HepG2 (cell line): ENCODE measurements at regions not wholly inside any gene's neighbourhood (a gene's known extent, or its start where the extent isn't known, plus 50 kb on each side); places are given as distances from the start of the nearest gene placed in this dataset.
A peak's percentile ranks its signal among the peaks of the same experiment; 100 is the strongest.

Experiments
- ATAC-seq: fragments of 200-7000 bp; cut with Tn5 transposase; 3 replicates; pipeline ENCODE4 v1.9.1; 2020; ENCODE audit warnings: mild to moderate bottlenecking, moderate library complexity
- BruUV-seq: library from RNA; stranded (reverse); fragments of 400-500 nt; replicated peaks from 2 replicates; lab custom pipeline; 2021; lab: Mats Ljungman, UMichigan
- CTCF ChIA-PET: fragments of 300-600 bp; formaldehyde crosslinking; extraction: SDS; loops from one replicate; lab custom pipeline; 2021; ENCODE audit warnings: low total read pairs, inconsistent platforms, low intra/inter-chr PET ratio; lab: Yijun Ruan, JAX
- POLR2A ChIA-PET: fragments of 350-600 bp; sonication (Branson Sonifier 250); formaldehyde crosslinking; loops from one replicate; lab custom pipeline; 2020; ENCODE audit warnings: antibody characterized with exemption, inconsistent platforms; lab: Yijun Ruan, JAX
- DNase-seq: peaks from one replicate; pipeline ENCODE4 v3.0.0-alpha.2; 2015; ENCODE audit warnings: low spot score
- FAIRE-seq: peaks from 3 replicates; lab custom pipeline; 2011; peaks lifted over from hg19 to GRCh38; lab: Jason Lieb, UNC
- H2AFZ ChIP-seq: one replicate; pipeline ENCODE4 v1.6.1; 2011; ENCODE audit warnings: low read length, inconsistent platforms
- H3K27ac ChIP-seq: fragments of 300-600 bp; 3 replicates; pipeline ENCODE4 v1.8.0; 2011; ENCODE audit warnings: mixed run types, mild to moderate bottlenecking, mixed read lengths, low read length, inconsistent platforms; ENCODE audit not compliant: insufficient read depth; ENCODE audit errors: extremely low read length
- H3K27me3 ChIP-seq, 2 experiments: fragments of 200-600 bp in 1 of 2; 2 replicates in 1 of 2; 3 replicates in 1 of 2; pipeline versions ENCODE4 v1.6.0 to v1.8.0; 2011; ENCODE audit warnings: low read length in 2 of 2, mild to moderate bottlenecking in 2 of 2, moderate library complexity in 2 of 2, inconsistent platforms in 1 of 2; ENCODE audit not compliant: insufficient read depth in 2 of 2, control insufficient read depth in 1 of 2
- H3K36me3 ChIP-seq, 2 experiments: fragments of 200-600 bp in 1 of 2; replicated peaks in 1 of 2; 2 replicates in 1 of 2; 3 replicates in 1 of 2; pipeline versions ENCODE4 v1.5.1 to v1.8.0; 2011; ENCODE audit warnings: low read length in 2 of 2, inconsistent platforms in 1 of 2; ENCODE audit not compliant: insufficient read depth in 2 of 2, control insufficient read depth in 1 of 2
- H3K4me1 ChIP-seq: 2 replicates; pipeline ENCODE4 v1.5.1; 2012; ENCODE audit warnings: low read length, inconsistent platforms; ENCODE audit not compliant: insufficient read depth
- H3K4me2 ChIP-seq: 2 replicates; pipeline ENCODE4 v1.6.0; 2011; ENCODE audit warnings: low read depth, low read length, inconsistent platforms
- H3K4me3 ChIP-seq, 3 experiments: fragments of 200-600 bp in 1 of 3; sonication (generic), shearing (Covaris generic) in 1 of 3; replicated peaks in 1 of 3; 2 replicates each; pipeline ENCODE4 v1.5.1; 2011 to 2016; ENCODE audit warnings: low read length in 3 of 3, inconsistent platforms in 2 of 3, low read depth in 2 of 3, mild to moderate bottlenecking in 2 of 3, control low read depth in 1 of 3, mixed read lengths in 1 of 3; ENCODE audit not compliant: insufficient read depth in 1 of 3
- H3K79me2 ChIP-seq: one replicate; pipeline ENCODE4 v1.6.1; 2011; ENCODE audit warnings: low read length, inconsistent platforms; ENCODE audit not compliant: insufficient read depth
- H3K9ac ChIP-seq: 2 replicates; pipeline ENCODE4 v1.6.0; 2011; ENCODE audit warnings: mild to moderate bottlenecking, low read depth, low read length, inconsistent platforms; ENCODE audit not compliant: insufficient read depth
- H3K9me3 ChIP-seq: 2 replicates; pipeline ENCODE4 v1.5.1; 2012; ENCODE audit warnings: mild to moderate bottlenecking, low read length
- H4K20me1 ChIP-seq: 2 replicates; pipeline ENCODE4 v1.6.0; 2011; ENCODE audit warnings: inconsistent platforms, mild to moderate bottlenecking, low read length, moderate library complexity; ENCODE audit not compliant: insufficient read depth
- CREB1 ChIP-seq, 2 experiments: fragments of 450-650 bp in 1 of 2; IDR thresholded peaks; 2 replicates each; pipeline ENCODE4 v1.6.1; 2016 to 2017; ENCODE audit warnings: control low read depth in 1 of 2, mild to moderate bottlenecking in 1 of 2, missing compliant biosample characterization in 1 of 2, missing genetic modification characterization in 1 of 2
- HINFP ChIP-seq: sonication (generic); formaldehyde crosslinking; IDR thresholded peaks from 2 replicates; pipeline ENCODE4 v1.4.0; 2020; ENCODE audit warnings: low read depth, mild to moderate bottlenecking, missing genetic modification reagents
- KLF13 ChIP-seq: sonication (generic); formaldehyde crosslinking; IDR thresholded peaks from 2 replicates; pipeline ENCODE4 v1.4.0; 2020; ENCODE audit warnings: mild to moderate bottlenecking, missing genetic modification reagents
- NKX3-1 ChIP-seq: sonication (generic); formaldehyde crosslinking; IDR thresholded peaks from 2 replicates; pipeline ENCODE4 v1.5.0; 2020; ENCODE audit warnings: missing genetic modification reagents
- YEATS4 ChIP-seq: sonication (generic); formaldehyde crosslinking; IDR thresholded peaks from 2 replicates; pipeline ENCODE4 v1.4.0; 2020; ENCODE audit warnings: missing genetic modification reagents, borderline replicate concordance
- ZNF382 ChIP-seq: sonication (generic); formaldehyde crosslinking; IDR thresholded peaks from 2 replicates; pipeline ENCODE4 v1.5.0; 2020; ENCODE audit warnings: missing genetic modification reagents, mild to moderate bottlenecking, borderline replicate concordance
- ZNF770 ChIP-seq: sonication (generic); formaldehyde crosslinking; IDR thresholded peaks from 2 replicates; pipeline ENCODE4 v1.5.0; 2020; ENCODE audit warnings: mild to moderate bottlenecking, missing genetic modification reagents
- WGBS: methylation state at CpG from one replicate; pipeline ENCODE4 v1.1.6; 2017; ENCODE audit warnings: low lambda C conversion rate; 5-methylcytosine and 5-hydroxymethylcytosine counted together
- in situ Hi-C: cut with HindIII; loops from 2 replicates; pipeline ENCODE4 v1.10.0; 2017; ENCODE audit warnings: low pct_unique_long_range_greater_than_20kb; ENCODE audit not compliant: extremely low pct_ligation_motif_present
- intact Hi-C: fragments of 100-400 bp; cut with micrococcal nuclease; formaldehyde crosslinking; loops from one replicate; pipeline ENCODE4 v1.10.0; 2022; ENCODE audit not compliant: unreplicated experiment

GRCh38 chr6:168866534-168866933, 387.1 kb downstream of the THBS2 start:
- H3K27me3 ChIP-seq = peaks cover 5 to 72% of the 10 kb centered on the region in 2 experiments; a peak in 4 of 5 replicates
- no peaks in the 10 kb centered on the region for H3K4me1 ChIP-seq
- in situ Hi-C loops = no loop called here
- 26% methylated on average over 4 of the region's 5 CpGs for WGBS
- no peak for FAIRE-seq
- no peak for TF ChIP-seq HINFP (CRISPR knock-in tag)
- no peak for TF ChIP-seq NKX3-1 (CRISPR knock-in tag)
- no peak for TF ChIP-seq YEATS4 (CRISPR knock-in tag)
- H4K20me1 ChIP-seq = no peaks in the 10 kb centered on the region
- no peak overlapping the region for H3K4me2 ChIP-seq
- no peak overlapping the region for H3K27ac ChIP-seq
- no peaks in the 10 kb centered on the region for H3K9me3 ChIP-seq
- no peak overlapping the region for H2AFZ ChIP-seq
- no peak for DNase-seq
- intact Hi-C loops = no loop called here
- H3K9ac ChIP-seq = no peak overlapping the region
- peak; percentile 55 for ATAC-seq
- no peaks in the 10 kb centered on the region for H3K36me3 ChIP-seq
- BruUV-seq = no TSS peak
- no peaks in the 10 kb centered on the region for H3K79me2 ChIP-seq
- H3K4me3 ChIP-seq = no peak overlapping the region
- CTCF ChIA-PET = no interaction called here
- POLR2A ChIA-PET = no interaction called here

GRCh38 chr6:168865522-168865921, 388.1 kb downstream of the THBS2 start:
- CTCF ChIA-PET = no interaction called here
- no peaks in the 10 kb centered on the region for H4K20me1 ChIP-seq
- no peaks in the 10 kb centered on the region for H3K79me2 ChIP-seq
- H2AFZ ChIP-seq = no peak overlapping the region
- H3K4me2 ChIP-seq = no peak overlapping the region
- BruUV-seq = no TSS peak
- H3K9me3 ChIP-seq = no peaks in the 10 kb centered on the region
- 2% methylated on average over 4 of the region's 4 CpGs for WGBS
- TF ChIP-seq CREB1 (IDR thresholded peaks at IDR 0.05) = peak; percentile 35; the same call in 1 of the 2 replicates
- no peak for TF ChIP-seq CREB1 (CRISPR knock-in tag; IDR thresholded peaks at IDR 0.05)
- no peak for TF ChIP-seq ZNF382
- no peak for TF ChIP-seq KLF13 (CRISPR knock-in tag)
- no peak for TF ChIP-seq ZNF770 (CRISPR knock-in tag)
- no peak overlapping the region for H3K4me3 ChIP-seq
- ATAC-seq = no peak
- H3K27ac ChIP-seq = no peak overlapping the region
- POLR2A ChIA-PET = no interaction called here
- peaks cover 3 to 74% of the 10 kb centered on the region in 2 experiments; a peak in 4 of 5 replicates for H3K27me3 ChIP-seq
- intact Hi-C loops (no loop called here), in situ Hi-C loops (no loop called here)
- FAIRE-seq = no peak
- H3K4me1 ChIP-seq = no peaks in the 10 kb centered on the region
- H3K36me3 ChIP-seq = no peaks in the 10 kb centered on the region
- no peak overlapping the region for H3K9ac ChIP-seq
- no peak for DNase-seq
